ENCODE measurements at regions not wholly inside any gene's neighbourhood (a gene's known extent, or its start where the extent isn't known, plus 50 kb on each side); places are given as distances from the start of the nearest gene placed in this dataset.

DNA sequence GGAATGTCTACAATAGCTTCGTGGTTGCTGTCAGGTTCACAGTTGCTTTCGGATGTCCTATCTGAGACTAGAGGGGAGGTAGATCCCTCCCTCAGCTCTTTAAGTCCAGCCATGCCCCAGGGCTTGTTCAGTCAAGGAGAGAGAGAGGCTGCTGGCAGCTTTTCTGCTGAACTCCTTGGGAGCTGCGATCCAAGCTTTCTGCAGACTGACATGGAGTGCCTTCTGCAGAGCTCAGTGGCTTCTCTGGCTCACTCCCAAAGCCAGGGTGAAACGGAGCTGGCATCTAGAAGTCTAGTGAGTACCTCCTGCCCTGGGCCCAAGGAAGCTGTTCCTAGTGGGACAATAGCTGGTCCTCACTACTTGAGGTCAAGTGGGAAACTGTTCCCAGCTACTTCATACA lies 62.5 kb downstream of the TMEM17 start:
- Histone ChIP-seq H3K79me2 (ENCODE audit: control insufficient read depth, insufficient read depth, low read length) (no peaks in the 10 kb centered on the region), H3K36me3 (ENCODE audit: control insufficient read depth, insufficient read depth, low read length) (no peaks in the 10 kb centered on the region), H3K27me3 (ENCODE audit: control insufficient read depth, insufficient read depth, low read length) (peaks cover 7% of the 10 kb centered on the region), H3K27ac (ENCODE audit: insufficient read depth, low read length) (no peak overlapping the region), H3K9me3 (ENCODE audit: control insufficient read depth, insufficient read depth, low read depth, low read length) (no peaks in the 10 kb centered on the region), H4K20me1 (ENCODE audit: control insufficient read depth, extremely low read depth, insufficient read depth, low read length) (no peaks in the 10 kb centered on the region), H2AFZ (ENCODE audit: low read length) (no peak overlapping the region), H3K9ac (ENCODE audit: insufficient read depth, low read length) (no peak overlapping the region), H3K4me3 (replicated peaks in 1 of 4; ENCODE audit: control extremely low read depth in 1 of 4, insufficient read depth in 1 of 4, low read depth in 3 of 4, low read length in 4 of 4) (no peak overlapping the region), H3K4me1 (ENCODE audit: control insufficient read depth, extremely low read depth, insufficient read depth, low read length) (no peaks in the 10 kb centered on the region), H3K4me2 (ENCODE audit: extremely low read depth, insufficient read depth, low read length) (no peak overlapping the region)
- TF ChIP-seq, protein P1, sequence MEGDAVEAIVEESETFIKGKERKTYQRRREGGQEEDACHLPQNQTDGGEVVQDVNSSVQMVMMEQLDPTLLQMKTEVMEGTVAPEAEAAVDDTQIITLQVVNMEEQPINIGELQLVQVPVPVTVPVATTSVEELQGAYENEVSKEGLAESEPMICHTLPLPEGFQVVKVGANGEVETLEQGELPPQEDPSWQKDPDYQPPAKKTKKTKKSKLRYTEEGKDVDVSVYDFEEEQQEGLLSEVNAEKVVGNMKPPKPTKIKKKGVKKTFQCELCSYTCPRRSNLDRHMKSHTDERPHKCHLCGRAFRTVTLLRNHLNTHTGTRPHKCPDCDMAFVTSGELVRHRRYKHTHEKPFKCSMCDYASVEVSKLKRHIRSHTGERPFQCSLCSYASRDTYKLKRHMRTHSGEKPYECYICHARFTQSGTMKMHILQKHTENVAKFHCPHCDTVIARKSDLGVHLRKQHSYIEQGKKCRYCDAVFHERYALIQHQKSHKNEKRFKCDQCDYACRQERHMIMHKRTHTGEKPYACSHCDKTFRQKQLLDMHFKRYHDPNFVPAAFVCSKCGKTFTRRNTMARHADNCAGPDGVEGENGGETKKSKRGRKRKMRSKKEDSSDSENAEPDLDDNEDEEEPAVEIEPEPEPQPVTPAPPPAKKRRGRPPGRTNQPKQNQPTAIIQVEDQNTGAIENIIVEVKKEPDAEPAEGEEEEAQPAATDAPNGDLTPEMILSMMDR (conservative IDR thresholded peaks at IDR 0.05 in 1 of 2, IDR thresholded peaks at IDR 0.05 in 1 of 2; ENCODE audit: low read depth in 1 of 2, low read length in 2 of 2): no peak
- no peak for TF ChIP-seq EZH2 (IDR thresholded peaks at IDR 0.05; ENCODE audit: low read length, missing control alignments)
- DNase-seq (ENCODE audit: low read depth in 2 of 2): no peak

DNA sequence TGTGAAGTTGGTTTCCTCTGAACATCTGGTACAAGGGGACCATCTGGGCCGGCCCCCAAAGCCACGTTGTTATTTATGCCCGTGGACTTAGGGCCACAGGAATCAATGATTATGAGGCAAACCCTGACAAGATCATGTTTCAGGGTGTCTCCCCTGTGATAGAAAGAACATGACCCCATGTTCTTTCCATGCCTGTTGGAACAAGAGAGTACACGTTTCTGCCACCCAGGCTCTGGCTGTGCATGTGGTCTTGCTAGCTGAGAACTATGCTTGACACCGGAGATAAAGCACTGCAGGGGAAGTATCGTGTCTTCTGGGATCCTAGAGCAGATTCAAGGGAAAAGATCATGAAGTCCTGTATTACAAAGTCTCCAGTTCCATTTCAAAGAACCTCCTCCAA lies 64.2 kb downstream of the TMEM17 start:
- H3K4me3 ChIP-seq (replicated peaks in 1 of 4; ENCODE audit: control extremely low read depth in 1 of 4, insufficient read depth in 1 of 4, low read depth in 3 of 4, low read length in 4 of 4): no peak overlapping the region
- no peak overlapping the region for H3K9ac ChIP-seq (ENCODE audit: insufficient read depth, low read length)
- H4K20me1 ChIP-seq (ENCODE audit: control insufficient read depth, extremely low read depth, insufficient read depth, low read length): no peaks in the 10 kb centered on the region
- H3K79me2 ChIP-seq (ENCODE audit: control insufficient read depth, insufficient read depth, low read length): no peaks in the 10 kb centered on the region
- no peaks in the 10 kb centered on the region for H3K9me3 ChIP-seq (ENCODE audit: control insufficient read depth, insufficient read depth, low read depth, low read length)
- no peak for TF ChIP-seq EZH2 (IDR thresholded peaks at IDR 0.05; ENCODE audit: low read length, missing control alignments)
- TF ChIP-seq, protein P1 (conservative IDR thresholded peaks at IDR 0.05 in 1 of 2, IDR thresholded peaks at IDR 0.05 in 1 of 2; ENCODE audit: low read depth in 1 of 2, low read length in 2 of 2): no peak
- H3K4me2 ChIP-seq (ENCODE audit: extremely low read depth, insufficient read depth, low read length): no peak overlapping the region
- DNase-seq (ENCODE audit: low read depth in 2 of 2): no peak
- H3K4me1 ChIP-seq (ENCODE audit: control insufficient read depth, extremely low read depth, insufficient read depth, low read length): no peaks in the 10 kb centered on the region
- no peak overlapping the region for H3K27ac ChIP-seq (ENCODE audit: insufficient read depth, low read length)
- peaks cover 5% of the 10 kb centered on the region for H3K27me3 ChIP-seq (ENCODE audit: control insufficient read depth, insufficient read depth, low read length)
- H3K36me3 ChIP-seq (ENCODE audit: control insufficient read depth, insufficient read depth, low read length): no peaks in the 10 kb centered on the region
- H2AFZ ChIP-seq (ENCODE audit: low read length): no peak overlapping the region

DNA sequence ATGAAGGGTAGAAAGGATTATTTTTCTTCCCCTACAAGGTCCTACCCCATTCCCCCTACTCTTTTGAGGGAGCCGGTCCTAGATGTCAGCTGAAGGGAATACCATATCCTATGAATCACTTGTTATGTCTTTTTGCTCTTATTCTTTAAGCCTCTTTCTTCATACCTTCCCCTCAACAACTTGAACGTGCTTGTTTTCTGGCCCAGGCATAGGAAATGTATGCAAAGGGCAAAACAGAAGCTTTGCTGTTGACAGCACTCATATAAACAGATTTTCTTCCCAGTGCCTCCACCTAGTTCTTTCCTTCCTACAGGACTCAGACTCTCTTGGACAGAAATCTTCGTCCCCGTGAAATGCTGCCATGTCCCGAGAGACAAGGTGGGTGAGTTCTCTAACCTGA lies 64.6 kb downstream of the TMEM17 start:
- H2AFZ ChIP-seq (ENCODE audit: low read length): no peak overlapping the region
- no peaks in the 10 kb centered on the region for H4K20me1 ChIP-seq (ENCODE audit: control insufficient read depth, extremely low read depth, insufficient read depth, low read length)
- TF ChIP-seq EZH2 (IDR thresholded peaks at IDR 0.05; ENCODE audit: low read length, missing control alignments): no peak
- TF ChIP-seq, protein P1 (conservative IDR thresholded peaks at IDR 0.05 in 1 of 2, IDR thresholded peaks at IDR 0.05 in 1 of 2; ENCODE audit: low read depth in 1 of 2, low read length in 2 of 2): no peak
- H3K9me3 ChIP-seq (ENCODE audit: control insufficient read depth, insufficient read depth, low read depth, low read length): no peaks in the 10 kb centered on the region
- no peaks in the 10 kb centered on the region for H3K79me2 ChIP-seq (ENCODE audit: control insufficient read depth, insufficient read depth, low read length)
- DNase-seq (ENCODE audit: low read depth in 2 of 2): no peak
- no peak overlapping the region for H3K27ac ChIP-seq (ENCODE audit: insufficient read depth, low read length)
- H3K4me3 ChIP-seq (replicated peaks in 1 of 4; ENCODE audit: control extremely low read depth in 1 of 4, insufficient read depth in 1 of 4, low read depth in 3 of 4, low read length in 4 of 4): no peak overlapping the region
- peaks cover 5% of the 10 kb centered on the region for H3K27me3 ChIP-seq (ENCODE audit: control insufficient read depth, insufficient read depth, low read length)
- H3K4me1 ChIP-seq (ENCODE audit: control insufficient read depth, extremely low read depth, insufficient read depth, low read length): no peaks in the 10 kb centered on the region
- no peaks in the 10 kb centered on the region for H3K36me3 ChIP-seq (ENCODE audit: control insufficient read depth, insufficient read depth, low read length)
- no peak overlapping the region for H3K9ac ChIP-seq (ENCODE audit: insufficient read depth, low read length)
- H3K4me2 ChIP-seq (ENCODE audit: extremely low read depth, insufficient read depth, low read length): no peak overlapping the region

Measured in fibroblast of lung (primary cell).